Testis (tissue), 2 donors: ENCODE measurements at regions not wholly inside any gene's neighbourhood (a gene's known extent, or its start where the extent isn't known, plus 50 kb on each side); places are given as distances from the start of the nearest gene placed in this dataset.

Source experiments
- CTCF ChIP-seq, 3 experiments: fragments of 450-650 bp in 2 of 3; fragments of 200-600 bp in 1 of 3; sonication (generic) in 1 of 3; IDR thresholded peaks; one replicate each; pipeline ENCODE4 v1.5.1; 2016 to 2019; ENCODE audit warnings: antibody characterized with exemption in 3 of 3, mild to moderate bottlenecking in 2 of 3, moderate library complexity in 1 of 3
- POLR2A ChIP-seq: fragments of 450-650 bp; IDR thresholded peaks from one replicate; pipeline ENCODE4 v1.6.1; 2017; ENCODE audit warnings: antibody characterized with exemption, mild to moderate bottlenecking, moderate library complexity

- TF ChIP-seq POLR2A (no peak), CTCF (IDR thresholded peaks at IDR 0.05) (no peak)
Observed at GRCh38 chr15:35936284-35936683, 390.3 kb upstream of the DPH6 start.
